Neural crest cell (in vitro differentiated cells): ENCODE measurements at regions not wholly inside any gene's neighbourhood (a gene's known extent, or its start where the extent isn't known, plus 50 kb on each side); places are given as distances from the start of the nearest gene placed in this dataset.

Experiments used
- DNase-seq: peaks from one replicate; pipeline ENCODE4 v3.0.0; 2021; ENCODE audit warnings: low read depth, mixed read lengths, low spot score
- H3K27ac Mint-ChIP-seq: one replicate; pipeline ENCODE4 v1.8.0; 2021; ENCODE audit warnings: mild to moderate bottlenecking, mixed read lengths; ENCODE audit not compliant: unreplicated experiment
- H3K27me3 Mint-ChIP-seq: 2 replicates; pipeline ENCODE4 v1.8.0; 2021; ENCODE audit warnings: low read depth, mild to moderate bottlenecking, mixed read lengths
- H3K36me3 Mint-ChIP-seq: 2 replicates; pipeline ENCODE4 v1.8.0; 2021; ENCODE audit warnings: low read depth, mild to moderate bottlenecking, mixed read lengths
- H3K4me1 Mint-ChIP-seq: 2 replicates; pipeline ENCODE4 v1.8.0; 2021; ENCODE audit warnings: mixed read lengths
- H3K4me3 Mint-ChIP-seq: one replicate; pipeline ENCODE4 v1.8.0; 2021; ENCODE audit warnings: mild to moderate bottlenecking, mixed read lengths
- H3K9me3 Mint-ChIP-seq: 2 replicates; pipeline ENCODE4 v1.8.0; 2021; ENCODE audit warnings: mixed read lengths
- CTCF ChIP-seq: fragments of 200-600 bp; sonication (generic); conservative IDR thresholded peaks from 2 replicates; pipeline ENCODE4 v1.5.0; 2021; ENCODE audit warnings: antibody characterized with exemption, mild to moderate bottlenecking

- Mint-ChIP-seq H3K9me3 (peaks cover 2% of the 10 kb centered on the region), H3K27me3 (no peaks in the 10 kb centered on the region), H3K36me3 (no peaks in the 10 kb centered on the region), H3K27ac (no peak overlapping the region), H3K4me1 (peaks cover 4% of the 10 kb centered on the region), H3K4me3 (no peak overlapping the region)
- DNase-seq = no peak
- TF ChIP-seq CTCF = no peak
Measured at GRCh38 chr16:59545721-59546120, 811.6 kb upstream of the GOT2 start.

GRCh38 chr16:59543641-59544040, 809.5 kb upstream of the GOT2 start:
- Mint-ChIP-seq H3K27me3 (no peaks in the 10 kb centered on the region), H3K4me3 (no peak overlapping the region), H3K36me3 (no peaks in the 10 kb centered on the region), H3K4me1 (peaks cover 7% of the 10 kb centered on the region), H3K9me3 (peaks cover 2% of the 10 kb centered on the region), H3K27ac (no peak overlapping the region)
- no peak for TF ChIP-seq CTCF
- no peak for DNase-seq

GRCh38 chr16:59540621-59541020, 806.5 kb upstream of the GOT2 start:
- Mint-ChIP-seq H3K27ac (no peak overlapping the region), H3K4me1 (peaks cover 7% of the 10 kb centered on the region), H3K4me3 (no peak overlapping the region), H3K36me3 (no peaks in the 10 kb centered on the region), H3K9me3 (peaks cover 8% of the 10 kb centered on the region), H3K27me3 (no peaks in the 10 kb centered on the region)
- no peak for TF ChIP-seq CTCF
- DNase-seq = no peak

- Mint-ChIP-seq H3K4me1 (no peaks in the 10 kb centered on the region), H3K4me3 (no peak overlapping the region), H3K36me3 (no peaks in the 10 kb centered on the region), H3K9me3 (peaks cover 8% of the 10 kb centered on the region), H3K27ac (no peak overlapping the region), H3K27me3 (no peaks in the 10 kb centered on the region)
- TF ChIP-seq CTCF = no peak
- no peak for DNase-seq
Measured at GRCh38 chr16:59535298-59535697, 801.2 kb upstream of the GOT2 start.

GRCh38 chr16:59527206-59527997, 793.3 kb upstream of the GOT2 start:
- DNase-seq = no peak
- Mint-ChIP-seq H3K36me3 (no peaks in the 10 kb centered on the region), H3K27ac (no peak overlapping the region), H3K4me3 (no peak overlapping the region), H3K4me1 (no peaks in the 10 kb centered on the region), H3K27me3 (no peaks in the 10 kb centered on the region), H3K9me3 (no peaks in the 10 kb centered on the region)
- TF ChIP-seq CTCF = no peak
